ENCODE measurements at regions not wholly inside any gene's neighbourhood (a gene's known extent, or its start where the extent isn't known, plus 50 kb on each side); places are given as distances from the start of the nearest gene placed in this dataset.
"Not testable (repeated sequence)": the region's sequence is repeated elsewhere in the genome, so short reads cannot be mapped to it uniquely, and the experiment has no call there.

GRCh38 chr2:77866661-77867060 is 344.5 kb upstream of the LRRTM4 start:
- H4K20me1 ChIP-seq (ENCODE audit: insufficient read depth, low read length, poor library complexity, severe bottlenecking) = no peaks in the 10 kb centered on the region
- H3K9me2 ChIP-seq (replicated peaks; ENCODE audit: low read depth, low read length) = no peaks in the 10 kb centered on the region
- no peaks in the 10 kb centered on the region for H3K4me1 ChIP-seq (ENCODE audit: insufficient read depth, low read length, poor library complexity, severe bottlenecking)
- no peak overlapping the region for H3K4me2 ChIP-seq (ENCODE audit: low read depth, low read length, poor library complexity, severe bottlenecking)
- no peaks in the 10 kb centered on the region for H3F3A ChIP-seq (ENCODE audit: low read depth)
- H2AFZ ChIP-seq (ENCODE audit: low read length) = no peak overlapping the region
- H3K79me2 ChIP-seq (ENCODE audit: insufficient read depth, low read length) = no peaks in the 10 kb centered on the region
- no peak overlapping the region for H3K4me3 ChIP-seq (ENCODE audit: low read length, poor library complexity, severe bottlenecking)
- no peaks in the 10 kb centered on the region for H3K36me3 ChIP-seq (ENCODE audit: insufficient read depth, low read length)
- H3K9me3 ChIP-seq (ENCODE audit: insufficient read depth, low read depth, low read length) = no peaks in the 10 kb centered on the region
- no peak for TF ChIP-seq CTCF (conservative IDR thresholded peaks at IDR 0.05; ENCODE audit: low read length)
- no peak for TF ChIP-seq EZH2phosphoT487 (IDR thresholded peaks at IDR 0.05; ENCODE audit: borderline replicate concordance)
- H3K27me3 ChIP-seq (ENCODE audit: insufficient read depth, low read length, poor library complexity, severe bottlenecking) = no peaks in the 10 kb centered on the region
- no peak overlapping the region for H3K9ac ChIP-seq (ENCODE audit: low read depth, low read length, poor library complexity, severe bottlenecking)

GRCh38 chr2:77867146-77867545 is 345.0 kb upstream of the LRRTM4 start:
- H3K9ac ChIP-seq (ENCODE audit: low read depth, low read length, poor library complexity, severe bottlenecking) = no peak overlapping the region
- no peak overlapping the region for H2AFZ ChIP-seq (ENCODE audit: low read length)
- no peak overlapping the region for H3K4me2 ChIP-seq (ENCODE audit: low read depth, low read length, poor library complexity, severe bottlenecking)
- no peaks in the 10 kb centered on the region for H3K9me3 ChIP-seq (ENCODE audit: insufficient read depth, low read depth, low read length)
- no peaks in the 10 kb centered on the region for H3K9me2 ChIP-seq (replicated peaks; ENCODE audit: low read depth, low read length)
- no peak overlapping the region for H3K4me3 ChIP-seq (ENCODE audit: low read length, poor library complexity, severe bottlenecking)
- no peaks in the 10 kb centered on the region for H3F3A ChIP-seq (ENCODE audit: low read depth)
- no peaks in the 10 kb centered on the region for H3K79me2 ChIP-seq (ENCODE audit: insufficient read depth, low read length)
- no peaks in the 10 kb centered on the region for H3K36me3 ChIP-seq (ENCODE audit: insufficient read depth, low read length)
- H4K20me1 ChIP-seq (ENCODE audit: insufficient read depth, low read length, poor library complexity, severe bottlenecking) = no peaks in the 10 kb centered on the region
- H3K27me3 ChIP-seq (ENCODE audit: insufficient read depth, low read length, poor library complexity, severe bottlenecking) = no peaks in the 10 kb centered on the region
- TF ChIP-seq CTCF (conservative IDR thresholded peaks at IDR 0.05; ENCODE audit: low read length) = no peak
- TF ChIP-seq EZH2phosphoT487 (IDR thresholded peaks at IDR 0.05; ENCODE audit: borderline replicate concordance) = no peak
- H3K4me1 ChIP-seq (ENCODE audit: insufficient read depth, low read length, poor library complexity, severe bottlenecking) = no peaks in the 10 kb centered on the region

GRCh38 chr2:77873506-77873905 is 351.3 kb upstream of the LRRTM4 start:
- TF ChIP-seq EZH2phosphoT487 (IDR thresholded peaks at IDR 0.05; ENCODE audit: borderline replicate concordance) (no peak), CTCF (conservative IDR thresholded peaks at IDR 0.05; ENCODE audit: low read length) (no peak)
- Histone ChIP-seq H3K9me3 (ENCODE audit: insufficient read depth, low read depth, low read length) (no peaks in the 10 kb centered on the region), H3K4me1 (ENCODE audit: insufficient read depth, low read length, poor library complexity, severe bottlenecking) (no peaks in the 10 kb centered on the region), H3K27me3 (ENCODE audit: insufficient read depth, low read length, poor library complexity, severe bottlenecking) (no peaks in the 10 kb centered on the region), H4K20me1 (ENCODE audit: insufficient read depth, low read length, poor library complexity, severe bottlenecking) (no peaks in the 10 kb centered on the region), H3K9ac (ENCODE audit: low read depth, low read length, poor library complexity, severe bottlenecking) (no peak overlapping the region), H3K36me3 (ENCODE audit: insufficient read depth, low read length) (no peaks in the 10 kb centered on the region), H3K4me3 (ENCODE audit: low read length, poor library complexity, severe bottlenecking) (no peak overlapping the region), H3K4me2 (ENCODE audit: low read depth, low read length, poor library complexity, severe bottlenecking) (no peak overlapping the region), H2AFZ (ENCODE audit: low read length) (no peak overlapping the region), H3K79me2 (ENCODE audit: insufficient read depth, low read length) (no peaks in the 10 kb centered on the region), H3K9me2 (replicated peaks; ENCODE audit: low read depth, low read length) (no peaks in the 10 kb centered on the region), H3F3A (ENCODE audit: low read depth) (no peaks in the 10 kb centered on the region)

GRCh38 chr2:77900211-77900610 is 378.0 kb upstream of the LRRTM4 start:
- H3K4me1 ChIP-seq (ENCODE audit: insufficient read depth, low read length, poor library complexity, severe bottlenecking); H3K9me3 ChIP-seq (ENCODE audit: insufficient read depth, low read depth, low read length); H4K20me1 ChIP-seq (ENCODE audit: insufficient read depth, low read length, poor library complexity, severe bottlenecking); H3K27me3 ChIP-seq (ENCODE audit: insufficient read depth, low read length, poor library complexity, severe bottlenecking); H2AFZ ChIP-seq (ENCODE audit: low read length); H3K9me2 ChIP-seq (replicated peaks; ENCODE audit: low read depth, low read length); H3F3A ChIP-seq (ENCODE audit: low read depth); H3K79me2 ChIP-seq (ENCODE audit: insufficient read depth, low read length); H3K4me2 ChIP-seq (ENCODE audit: low read depth, low read length, poor library complexity, severe bottlenecking); H3K4me3 ChIP-seq (ENCODE audit: low read length, poor library complexity, severe bottlenecking); H3K9ac ChIP-seq (ENCODE audit: low read depth, low read length, poor library complexity, severe bottlenecking); H3K36me3 ChIP-seq (ENCODE audit: insufficient read depth, low read length): not testable (repeated sequence)

Measured in Loucy (cell line).